Keratinocyte (primary cell): ENCODE measurements at regions not wholly inside any gene's neighbourhood (a gene's known extent, or its start where the extent isn't known, plus 50 kb on each side); places are given as distances from the start of the nearest gene placed in this dataset.

Experiments
- EZH2 ChIP-seq: IDR thresholded peaks from one replicate; pipeline ENCODE4 v1.6.1; 2012; ENCODE audit warnings: inconsistent platforms, mild to moderate bottlenecking, low read length, moderate library complexity
- TF ChIP-seq, protein P1 (sequence below), 3 experiments: IDR thresholded peaks in 1 of 3; conservative IDR thresholded peaks in 1 of 3; optimal IDR thresholded peaks in 1 of 3; 2 replicates in 2 of 3; 3 replicates in 1 of 3; pipeline versions ENCODE3 to v1.5.1; 2011; ENCODE audit warnings: low read length in 3 of 3, mild to moderate bottlenecking in 3 of 3, moderate library complexity in 2 of 3, control low read depth in 1 of 3, inconsistent platforms in 1 of 3; ENCODE audit not compliant: insufficient read depth in 2 of 3; ENCODE audit errors: extremely low read depth in 1 of 3

GRCh38 chr2:238689331-238689730 lies 158.6 kb upstream of the TWIST2 start:
- TF ChIP-seq, protein P1, sequence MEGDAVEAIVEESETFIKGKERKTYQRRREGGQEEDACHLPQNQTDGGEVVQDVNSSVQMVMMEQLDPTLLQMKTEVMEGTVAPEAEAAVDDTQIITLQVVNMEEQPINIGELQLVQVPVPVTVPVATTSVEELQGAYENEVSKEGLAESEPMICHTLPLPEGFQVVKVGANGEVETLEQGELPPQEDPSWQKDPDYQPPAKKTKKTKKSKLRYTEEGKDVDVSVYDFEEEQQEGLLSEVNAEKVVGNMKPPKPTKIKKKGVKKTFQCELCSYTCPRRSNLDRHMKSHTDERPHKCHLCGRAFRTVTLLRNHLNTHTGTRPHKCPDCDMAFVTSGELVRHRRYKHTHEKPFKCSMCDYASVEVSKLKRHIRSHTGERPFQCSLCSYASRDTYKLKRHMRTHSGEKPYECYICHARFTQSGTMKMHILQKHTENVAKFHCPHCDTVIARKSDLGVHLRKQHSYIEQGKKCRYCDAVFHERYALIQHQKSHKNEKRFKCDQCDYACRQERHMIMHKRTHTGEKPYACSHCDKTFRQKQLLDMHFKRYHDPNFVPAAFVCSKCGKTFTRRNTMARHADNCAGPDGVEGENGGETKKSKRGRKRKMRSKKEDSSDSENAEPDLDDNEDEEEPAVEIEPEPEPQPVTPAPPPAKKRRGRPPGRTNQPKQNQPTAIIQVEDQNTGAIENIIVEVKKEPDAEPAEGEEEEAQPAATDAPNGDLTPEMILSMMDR (optimal IDR thresholded peaks at IDR 0.05 in 1 of 3, IDR thresholded peaks at IDR 0.05 in 1 of 3, conservative IDR thresholded peaks at IDR 0.05 in 1 of 3; ENCODE audit: extremely low read depth in 1 of 3, insufficient read depth in 2 of 3, low read length in 3 of 3): no peak
- no peak for TF ChIP-seq EZH2
